GM12873 (cell line): ENCODE measurements at regions not wholly inside any gene's neighbourhood (a gene's known extent, or its start where the extent isn't known, plus 50 kb on each side); places are given as distances from the start of the nearest gene placed in this dataset.

ENCODE experiments used
- CTCF ChIP-seq: IDR thresholded peaks from 2 replicates; pipeline ENCODE4 v1.5.1; 2012; ENCODE audit warnings: low read depth, mild to moderate bottlenecking, moderate library complexity, low read length, control low read depth; ENCODE audit not compliant: insufficient read depth; ENCODE audit errors: missing control alignments

- TF ChIP-seq CTCF, result no peak
Observed at GRCh38 chr7:17184805-17185689, 113.4 kb upstream of the AHR start.

GRCh38 chr7:17185690-17186070 lies 112.8 kb upstream of the AHR start:
- TF ChIP-seq CTCF, result no peak

- no peak for TF ChIP-seq CTCF
Observed at GRCh38 chr7:17186745-17187530, 111.5 kb upstream of the AHR start.

DNA sequence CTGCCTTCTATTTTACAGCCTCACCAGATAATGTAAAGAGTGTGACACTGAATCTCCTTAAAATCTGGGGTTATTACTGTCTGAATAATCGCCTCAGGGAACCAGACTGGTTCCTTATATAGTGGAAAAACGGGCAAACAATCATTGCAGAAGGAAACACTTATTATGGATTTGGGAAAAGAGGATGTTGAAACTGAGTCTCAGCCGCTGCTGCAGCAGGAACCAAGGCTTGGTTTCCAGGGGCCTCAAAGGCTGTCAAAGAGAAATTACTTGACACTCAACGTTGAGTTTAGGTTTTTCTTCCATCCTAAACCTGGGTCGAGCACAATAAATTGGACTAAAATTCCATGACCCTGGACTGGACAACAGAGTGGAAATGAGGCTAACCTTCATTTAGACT lies 103.8 kb upstream of the AHR start:
- TF ChIP-seq CTCF, result no peak

DNA sequence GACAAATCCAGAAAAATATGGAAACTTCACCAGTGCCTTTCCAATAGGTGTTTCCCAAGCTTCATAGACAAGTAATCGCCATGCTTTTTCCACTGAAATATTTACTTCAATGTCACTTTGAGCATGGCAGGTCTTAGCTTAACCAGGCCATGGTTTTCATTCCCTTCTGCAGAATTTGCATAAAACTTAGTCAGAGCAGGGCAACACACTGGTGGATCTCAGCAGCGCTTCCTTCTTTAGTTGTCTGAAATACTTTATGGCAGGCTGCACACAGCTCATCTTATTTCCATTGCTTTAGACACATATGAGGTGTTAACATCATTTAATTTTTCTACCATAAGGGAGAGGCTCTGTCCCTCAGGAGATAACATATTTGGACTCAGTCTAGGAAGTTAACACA lies 102.9 kb upstream of the AHR start:
- no peak for TF ChIP-seq CTCF

DNA sequence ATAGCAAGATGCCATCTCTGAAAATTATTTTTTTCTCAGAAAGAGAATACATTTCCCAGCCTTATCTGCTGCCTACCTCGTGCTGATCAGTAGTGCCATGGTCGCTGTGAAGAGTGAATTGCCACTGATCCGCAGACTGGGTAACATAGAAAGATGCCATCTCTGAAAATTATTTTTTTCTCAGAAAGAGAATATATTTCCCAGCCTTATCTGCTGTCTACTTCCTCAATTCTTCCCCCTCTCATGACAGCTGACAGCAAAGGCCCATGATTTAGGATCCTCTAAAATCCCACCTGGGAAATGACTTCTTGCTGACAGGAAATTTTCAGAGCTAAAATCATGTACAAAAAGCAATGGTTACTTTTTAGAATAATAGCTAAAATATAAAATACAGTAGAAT lies 92.5 kb upstream of the AHR start:
- no peak for TF ChIP-seq CTCF

DNA sequence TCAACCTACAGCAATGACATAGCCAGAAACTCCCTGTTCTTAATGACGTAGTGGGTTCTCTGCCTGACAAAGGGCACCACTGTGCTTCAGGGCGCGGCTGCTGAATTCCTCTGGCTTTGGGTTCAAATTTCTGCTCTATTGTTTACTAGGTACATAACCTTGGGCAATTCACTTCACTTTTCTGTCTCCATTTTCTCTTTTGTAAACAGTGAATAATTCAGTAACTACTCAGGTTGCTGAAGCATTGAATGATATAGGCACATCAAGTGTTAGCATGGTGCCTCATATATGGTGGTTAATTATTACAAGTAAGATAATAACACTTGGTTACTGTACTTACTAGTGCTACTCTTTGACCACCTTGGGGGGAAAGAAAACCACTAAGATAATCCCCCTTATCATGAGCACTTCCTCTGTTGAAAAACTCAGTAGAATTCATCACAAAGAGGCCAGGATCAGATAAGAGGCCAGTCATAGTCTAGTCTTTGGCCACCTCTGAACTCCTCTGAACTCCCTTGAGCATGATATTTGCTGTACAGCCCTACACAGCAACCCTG lies 92.0 kb upstream of the AHR start:
- no peak for TF ChIP-seq CTCF
